GM12873 (cell line): ENCODE measurements at regions not wholly inside any gene's neighbourhood (a gene's known extent, or its start where the extent isn't known, plus 50 kb on each side); places are given as distances from the start of the nearest gene placed in this dataset.

Source experiments
- TF ChIP-seq, protein P1 (sequence below): IDR thresholded peaks from 2 replicates; pipeline ENCODE4 v1.5.1; 2012; ENCODE audit warnings: low read depth, mild to moderate bottlenecking, moderate library complexity, low read length, control low read depth; ENCODE audit not compliant: insufficient read depth; ENCODE audit errors: missing control alignments

- TF ChIP-seq, protein P1, sequence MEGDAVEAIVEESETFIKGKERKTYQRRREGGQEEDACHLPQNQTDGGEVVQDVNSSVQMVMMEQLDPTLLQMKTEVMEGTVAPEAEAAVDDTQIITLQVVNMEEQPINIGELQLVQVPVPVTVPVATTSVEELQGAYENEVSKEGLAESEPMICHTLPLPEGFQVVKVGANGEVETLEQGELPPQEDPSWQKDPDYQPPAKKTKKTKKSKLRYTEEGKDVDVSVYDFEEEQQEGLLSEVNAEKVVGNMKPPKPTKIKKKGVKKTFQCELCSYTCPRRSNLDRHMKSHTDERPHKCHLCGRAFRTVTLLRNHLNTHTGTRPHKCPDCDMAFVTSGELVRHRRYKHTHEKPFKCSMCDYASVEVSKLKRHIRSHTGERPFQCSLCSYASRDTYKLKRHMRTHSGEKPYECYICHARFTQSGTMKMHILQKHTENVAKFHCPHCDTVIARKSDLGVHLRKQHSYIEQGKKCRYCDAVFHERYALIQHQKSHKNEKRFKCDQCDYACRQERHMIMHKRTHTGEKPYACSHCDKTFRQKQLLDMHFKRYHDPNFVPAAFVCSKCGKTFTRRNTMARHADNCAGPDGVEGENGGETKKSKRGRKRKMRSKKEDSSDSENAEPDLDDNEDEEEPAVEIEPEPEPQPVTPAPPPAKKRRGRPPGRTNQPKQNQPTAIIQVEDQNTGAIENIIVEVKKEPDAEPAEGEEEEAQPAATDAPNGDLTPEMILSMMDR = no peak
Observed at GRCh38 chr10:92747066-92747465, 57.3 kb downstream of the HHEX start.

GRCh38 chr10:92747600-92747999 is 57.8 kb downstream of the HHEX start:
- TF ChIP-seq, protein P1 = no peak

GRCh38 chr10:92750791-92751533 is 61.2 kb downstream of the HHEX start:
- TF ChIP-seq, protein P1 = no peak

- TF ChIP-seq, protein P1 = no peak
Observed at GRCh38 chr10:92751534-92751811, 61.7 kb downstream of the HHEX start.

GRCh38 chr10:92751827-92752226 is 62.1 kb downstream of the HHEX start:
- TF ChIP-seq, protein P1 = no peak

GRCh38 chr10:92753865-92754264 is 64.1 kb downstream of the HHEX start:
- TF ChIP-seq, protein P1 = no peak

DNA sequence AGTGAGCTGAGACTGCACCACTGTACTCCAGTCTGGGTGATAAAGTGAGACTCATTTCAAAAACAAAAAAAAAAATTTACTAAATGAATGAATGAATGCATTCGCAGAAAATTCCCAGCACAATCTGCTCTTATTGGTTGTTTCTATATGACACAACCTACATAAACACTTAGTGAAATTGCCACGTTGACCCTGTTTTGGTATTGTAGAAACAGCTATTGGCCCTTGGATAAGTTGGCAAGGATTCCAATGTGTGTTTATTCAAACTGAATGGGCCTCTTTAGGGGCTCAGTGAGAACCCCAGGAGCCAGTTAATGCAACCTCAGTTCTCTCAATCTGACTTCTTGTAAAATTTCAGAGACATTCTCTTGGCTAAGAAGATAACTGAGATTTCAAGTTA is 66.0 kb downstream of the HHEX start:
- TF ChIP-seq, protein P1 = no peak
